Cerebellar nuclear complex (tissue), 1 donor: ENCODE measurements at regions not wholly inside any gene's neighbourhood (a gene's known extent, or its start where the extent isn't known, plus 50 kb on each side); places are given as distances from the start of the nearest gene placed in this dataset.
A peak's percentile ranks its signal among the peaks of the same experiment; 100 is the strongest.

Experiments
- DNase-seq, 2 experiments: peaks; one replicate each; lab custom pipeline; 2025; lab: John Stamatoyannopoulos, UW

DNA sequence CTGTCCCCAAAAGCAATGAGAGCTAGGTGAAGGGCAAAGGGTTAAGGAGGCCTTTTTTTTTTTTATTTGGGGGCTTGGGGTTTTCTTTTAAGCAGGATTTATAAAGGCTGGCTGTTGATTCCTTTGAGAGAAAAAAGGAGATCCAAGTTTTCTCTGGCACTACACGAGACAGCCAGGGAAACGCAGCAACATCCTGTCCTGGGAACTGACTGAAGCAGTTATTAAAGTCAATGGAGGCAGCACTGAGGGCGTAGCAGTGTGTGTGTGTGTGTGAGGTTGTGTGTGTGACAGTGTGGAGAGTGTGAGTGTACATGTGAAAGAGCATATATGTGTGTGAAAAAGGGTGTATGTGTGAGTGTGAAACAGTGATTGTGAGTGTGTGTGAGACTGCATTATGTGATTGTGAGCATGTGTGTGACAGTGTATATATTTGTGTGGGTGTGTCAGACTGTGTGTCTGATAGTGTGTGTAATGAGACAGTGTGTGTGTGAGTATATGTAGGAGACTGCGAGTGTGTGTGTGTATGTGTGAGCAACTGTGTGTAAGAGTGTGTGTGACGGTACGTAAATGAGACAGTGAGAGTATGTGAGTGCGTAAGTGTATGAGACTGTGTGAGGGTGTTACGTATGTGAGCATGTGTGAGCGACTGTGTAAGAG lies 65.9 kb upstream of the TIAM1 start:
- no peak for DNase-seq

DNA sequence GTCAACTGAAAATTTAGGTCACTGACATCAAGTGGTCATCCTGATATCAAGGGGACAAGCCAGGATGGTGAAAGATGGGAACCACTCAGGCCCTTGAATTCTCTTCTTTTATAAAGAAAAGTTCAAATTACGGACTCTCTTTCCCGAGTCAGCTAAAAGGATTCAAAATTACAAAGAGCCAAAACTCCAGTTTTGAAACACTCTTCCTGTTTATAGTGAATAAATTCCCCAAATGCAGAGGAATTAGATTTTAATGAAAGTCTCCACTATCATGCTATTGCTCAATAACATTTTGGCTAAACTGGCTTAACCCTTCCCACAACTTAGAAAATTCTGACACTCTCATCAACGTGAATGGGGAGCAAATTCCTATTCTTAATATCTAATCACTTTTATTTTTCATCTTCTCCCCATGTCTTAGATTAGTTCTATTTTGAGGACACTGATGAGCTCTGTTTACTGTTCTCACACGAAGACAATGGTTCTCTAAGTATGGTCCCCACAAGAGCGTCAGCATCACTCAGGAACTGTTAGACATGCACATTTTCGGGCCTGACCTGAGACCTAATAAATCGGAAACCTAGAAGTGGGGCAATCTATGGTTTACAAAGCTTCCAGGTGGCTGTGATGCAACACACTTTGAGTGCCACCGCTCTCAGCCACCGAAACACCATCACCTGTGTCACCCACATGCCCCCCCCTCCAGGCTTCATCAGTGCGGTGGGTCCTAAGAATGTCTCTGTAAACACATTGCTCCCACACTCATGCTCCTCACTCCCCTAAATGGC lies 64.4 kb upstream of the TIAM1 start:
- no peak for DNase-seq

DNA sequence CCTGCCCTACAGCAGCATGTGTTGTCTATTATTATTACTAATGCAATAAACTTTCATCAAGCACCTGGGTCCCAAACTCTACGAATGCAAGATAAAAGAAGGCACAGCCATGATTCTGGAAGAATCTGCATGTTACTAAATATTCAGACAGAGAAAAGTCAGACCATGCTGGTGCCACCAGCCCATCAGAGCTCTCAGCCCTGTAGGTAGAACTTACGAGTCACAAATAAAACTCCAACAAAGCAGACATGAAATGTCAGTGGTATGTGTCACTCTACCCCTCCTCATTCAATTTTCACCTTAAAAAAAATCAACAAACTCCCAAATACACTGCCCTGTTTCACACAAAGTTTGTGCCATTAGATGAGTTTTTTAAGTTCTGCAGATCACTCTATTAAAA lies 62.4 kb upstream of the TIAM1 start:
- DNase-seq, result no peak

DNA sequence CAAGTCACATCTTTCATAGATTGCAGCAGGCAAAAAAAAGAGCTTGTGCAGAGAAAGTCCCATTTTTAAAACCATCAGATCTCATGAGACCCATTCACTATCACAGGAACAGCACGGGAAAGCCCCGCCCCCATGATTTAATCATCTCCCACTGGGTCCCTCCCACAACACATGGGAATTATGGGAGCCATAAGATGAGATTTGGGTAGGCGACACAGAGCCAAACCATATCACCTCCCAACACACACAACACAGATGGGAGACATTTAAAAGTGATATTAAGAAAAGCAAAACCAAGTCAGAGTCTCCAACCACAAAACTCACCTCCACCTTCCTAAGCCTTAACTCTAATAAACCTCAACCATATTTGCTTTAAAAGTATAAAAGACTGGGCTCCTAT lies 61.5 kb upstream of the TIAM1 start:
- DNase-seq, result no peak

DNA sequence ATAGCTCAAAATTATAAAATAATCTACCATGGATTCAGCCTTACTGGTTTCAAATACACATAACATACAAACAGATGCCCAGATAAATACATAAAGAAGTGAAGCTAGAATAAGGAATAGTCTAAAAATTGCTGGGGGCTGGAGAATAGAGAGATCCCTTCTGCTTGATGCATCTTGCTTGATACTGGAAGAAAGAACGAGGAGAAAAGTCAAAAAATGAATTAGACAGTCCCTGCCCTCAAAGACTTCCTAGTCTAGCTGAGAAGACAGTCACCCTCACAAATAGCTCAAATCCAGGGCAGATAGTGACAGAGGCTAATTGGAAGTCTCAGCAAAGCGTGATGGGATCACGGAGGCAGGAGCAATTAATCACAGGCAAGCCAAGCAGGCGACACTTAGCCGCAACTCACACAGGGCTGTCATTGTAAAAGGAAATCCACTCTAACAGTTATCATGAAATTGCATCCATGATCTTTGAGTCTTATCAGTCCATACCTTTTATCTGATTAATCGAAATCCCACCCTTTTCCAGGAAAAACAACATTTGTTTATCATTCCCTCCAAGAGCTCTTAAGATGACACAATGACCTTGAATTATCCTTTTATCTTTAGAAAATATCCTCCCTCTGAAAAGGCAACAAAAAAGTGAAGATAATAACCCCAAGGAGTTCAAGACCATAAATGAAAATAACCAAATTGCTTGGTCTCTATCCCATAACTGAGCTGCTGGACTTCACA lies 59.7 kb upstream of the TIAM1 start:
- DNase-seq, result no peak

DNA sequence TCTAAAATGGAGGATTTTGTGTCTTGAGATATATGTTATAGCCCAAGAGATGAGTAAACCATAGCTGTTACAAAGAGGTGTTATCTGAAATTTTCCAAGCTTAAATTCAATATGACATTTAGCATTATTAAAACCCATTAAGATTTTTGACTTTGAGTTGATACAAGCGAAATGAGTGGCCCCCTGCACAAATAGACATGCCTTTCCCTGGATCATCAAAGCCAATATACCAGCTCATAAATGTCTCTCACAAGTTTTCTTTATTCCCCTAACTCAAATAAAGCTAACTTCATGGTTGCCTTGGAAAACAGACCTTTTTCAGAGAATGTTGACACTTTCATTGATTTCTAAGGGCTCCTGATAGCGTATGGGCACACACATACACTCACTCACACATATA lies 55.5 kb upstream of the TIAM1 start:
- DNase-seq, result no peak

DNA sequence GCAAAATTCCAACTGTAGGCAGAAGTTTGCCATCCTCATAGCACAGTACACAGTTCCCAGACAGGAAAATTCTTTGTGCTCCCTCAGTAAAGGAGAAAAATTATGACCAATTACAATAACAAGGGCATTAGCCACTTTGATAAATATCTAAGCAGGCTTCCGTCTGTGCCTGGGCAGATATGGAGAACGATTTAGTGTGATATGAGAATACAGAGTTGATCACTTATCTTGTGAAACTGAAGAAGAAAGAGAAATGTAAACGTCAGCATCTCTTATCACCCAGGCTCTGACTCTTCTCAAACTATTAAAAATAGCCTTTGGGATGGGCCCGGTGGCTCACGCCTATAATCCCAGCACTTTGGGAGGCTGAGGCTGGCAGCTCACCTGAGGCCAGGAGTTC lies 54.5 kb upstream of the TIAM1 start:
- DNase-seq, result no peak

DNA sequence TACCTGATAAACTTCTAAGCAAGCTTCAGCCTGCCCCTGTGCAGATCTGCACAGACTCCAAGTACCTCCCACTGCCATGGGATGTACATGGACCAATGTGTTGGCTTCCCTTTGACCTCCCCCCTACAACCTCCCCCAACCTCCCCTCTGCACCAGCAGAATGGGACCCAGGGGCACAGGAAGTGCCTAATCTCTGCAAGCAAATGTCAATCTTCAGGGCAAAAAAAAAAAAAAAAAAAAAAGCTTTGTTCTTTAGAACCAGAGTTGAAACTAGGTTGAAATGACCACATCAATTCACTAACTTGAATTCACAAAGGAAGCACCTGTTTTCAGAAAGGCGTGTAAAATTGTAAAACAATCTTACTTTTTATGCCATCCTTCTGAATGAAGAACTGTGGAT lies 53.9 kb upstream of the TIAM1 start:
- no peak for DNase-seq

DNA sequence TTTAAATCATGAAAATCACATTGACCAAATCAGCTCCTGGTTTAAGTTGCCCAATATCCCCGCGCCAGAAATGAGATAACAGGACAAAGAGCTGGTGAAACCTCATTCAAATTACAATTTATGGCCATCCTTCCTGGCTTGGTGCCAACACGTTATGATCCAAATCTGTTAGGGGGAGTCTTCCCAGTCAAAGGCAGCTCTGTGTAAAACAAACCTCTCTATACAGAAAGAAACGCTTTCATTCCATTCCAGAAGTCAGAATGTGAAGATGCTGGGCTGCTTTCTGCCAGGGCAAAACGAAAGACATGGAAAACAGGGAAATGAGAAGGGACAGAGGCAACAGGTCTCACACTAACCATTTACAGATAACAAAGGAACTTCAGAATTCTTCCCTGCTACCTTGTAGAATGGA lies 53.5 kb upstream of the TIAM1 start:
- DNase-seq, result peak in 1 of 2 experiments; percentile 30

DNA sequence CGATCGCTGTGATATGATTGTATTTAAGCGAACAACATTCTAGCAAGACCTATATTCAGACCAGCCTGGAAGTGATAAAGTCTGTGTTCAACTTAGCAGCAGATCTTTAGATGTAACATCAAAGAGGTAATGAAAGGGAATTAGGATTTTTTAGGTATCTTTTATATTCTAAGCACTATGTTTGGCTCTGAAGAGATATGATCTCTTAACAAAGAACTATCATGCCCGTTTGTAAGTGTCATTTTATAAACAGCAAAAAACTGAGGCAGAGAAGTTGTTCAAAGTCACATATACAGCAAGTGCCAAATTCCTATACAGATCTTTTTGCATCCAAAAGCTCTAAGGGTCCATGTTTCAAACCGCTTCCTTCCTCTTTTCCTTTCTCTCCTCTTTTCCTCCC lies 53.0 kb upstream of the TIAM1 start:
- no peak for DNase-seq

DNA sequence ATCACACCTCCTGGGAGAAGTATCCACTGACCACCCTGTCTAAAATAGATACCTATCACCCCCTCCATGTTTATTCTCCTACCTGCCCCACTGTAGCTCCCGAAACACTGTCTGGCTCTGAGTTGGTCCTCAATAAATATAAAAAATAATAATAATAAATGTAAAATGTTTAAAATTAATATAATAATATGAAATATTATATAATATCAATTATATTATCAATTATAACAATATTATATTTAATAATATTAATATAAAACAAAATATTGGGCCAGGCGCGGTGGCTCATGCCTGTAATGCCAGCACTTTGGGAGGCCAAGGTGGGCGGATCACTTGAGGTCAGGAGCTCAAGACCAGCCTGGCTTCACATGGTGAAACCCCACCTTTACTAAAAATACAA lies 52.3 kb upstream of the TIAM1 start:
- DNase-seq, result no peak

DNA sequence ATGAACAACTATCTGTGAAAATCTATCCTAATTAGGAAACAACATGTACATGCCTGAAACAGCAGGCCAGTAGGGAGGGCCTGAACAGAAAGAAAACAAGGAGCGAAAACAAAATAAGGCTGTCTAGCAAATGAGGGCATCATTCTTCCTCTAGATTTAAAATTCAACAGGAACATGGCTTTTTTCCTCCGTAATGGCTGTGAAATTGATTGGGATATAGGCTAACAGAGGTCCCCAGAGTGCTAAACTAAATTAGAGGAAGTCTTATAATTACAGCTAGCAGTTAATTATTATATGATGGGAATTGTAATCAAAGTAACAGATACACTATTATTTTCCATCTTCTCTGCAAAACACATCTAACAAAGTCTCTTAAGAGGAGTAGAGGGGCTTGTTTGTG lies 51.7 kb upstream of the TIAM1 start:
- no peak for DNase-seq

DNA sequence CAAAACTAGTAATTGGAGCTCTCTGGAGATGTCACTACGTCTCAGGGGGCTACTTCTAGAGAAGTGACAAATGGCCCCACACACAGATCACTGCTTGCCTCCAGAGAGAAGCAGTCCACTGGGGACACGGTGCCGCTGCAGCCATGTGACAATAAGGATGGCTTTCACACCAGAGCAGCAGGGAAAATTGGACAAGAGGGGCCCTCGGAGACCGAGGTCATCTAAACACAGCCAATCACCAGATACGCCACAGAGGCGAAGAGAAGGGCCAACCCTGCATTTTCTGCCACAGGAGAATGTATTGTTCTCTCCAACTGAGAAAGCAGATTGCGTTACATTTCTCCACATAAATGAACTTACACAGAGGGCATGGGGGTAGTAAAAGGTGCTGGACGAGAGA lies 51.2 kb upstream of the TIAM1 start:
- no peak for DNase-seq

DNA sequence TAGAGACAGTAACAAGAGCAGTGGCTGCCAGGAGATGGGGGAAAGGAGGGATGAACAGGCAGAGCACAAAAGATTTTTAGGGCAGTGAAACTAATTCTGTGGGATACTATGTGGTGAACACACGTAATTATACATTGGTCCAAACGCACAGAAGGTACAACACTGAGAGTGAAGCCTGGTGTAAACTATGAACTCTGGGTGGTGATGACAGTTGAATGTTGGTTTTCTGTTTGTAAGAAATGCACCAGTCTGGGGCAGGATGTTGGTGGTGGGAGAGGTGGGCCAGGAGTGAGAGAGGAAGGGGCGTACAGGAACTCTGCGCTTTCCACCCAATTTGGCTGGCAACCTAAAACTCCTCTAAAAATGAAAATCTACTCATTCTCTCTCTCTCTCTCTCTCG lies 50.2 kb upstream of the TIAM1 start:
- no peak for DNase-seq
